HG03571 (cell line): ENCODE measurements at regions not wholly inside any gene's neighbourhood (a gene's known extent, or its start where the extent isn't known, plus 50 kb on each side); places are given as distances from the start of the nearest gene placed in this dataset.
"Not testable (repeated sequence)": the region's sequence is repeated elsewhere in the genome, so short reads cannot be mapped to it uniquely, and the experiment has no call there.

Experiments used
- ATAC-seq: cut with Tn5 transposase; IDR thresholded peaks from one replicate; pipeline ENCODE4 v1.9.1; 2021; ENCODE audit not compliant: unreplicated experiment

DNA sequence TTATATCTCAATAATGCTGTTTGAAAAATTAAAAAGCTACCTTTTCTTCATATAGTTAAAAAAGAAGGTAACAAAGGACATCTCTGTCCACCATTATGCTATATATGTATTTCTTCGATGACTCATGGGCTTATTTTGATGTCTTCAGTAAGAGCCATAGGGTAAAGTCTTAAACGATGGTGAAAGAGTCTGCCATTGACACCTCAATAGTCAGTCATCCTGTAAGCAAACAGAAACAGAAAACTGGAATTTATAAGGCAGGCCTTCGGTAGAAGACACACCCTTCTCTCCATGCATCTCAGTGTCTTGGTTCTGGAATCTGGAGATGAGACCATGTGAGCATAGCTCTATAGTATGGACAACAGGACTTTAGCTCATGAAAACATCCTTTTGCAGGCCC lies 87.0 kb upstream of the ZNF462 start:
- no peak for ATAC-seq

DNA sequence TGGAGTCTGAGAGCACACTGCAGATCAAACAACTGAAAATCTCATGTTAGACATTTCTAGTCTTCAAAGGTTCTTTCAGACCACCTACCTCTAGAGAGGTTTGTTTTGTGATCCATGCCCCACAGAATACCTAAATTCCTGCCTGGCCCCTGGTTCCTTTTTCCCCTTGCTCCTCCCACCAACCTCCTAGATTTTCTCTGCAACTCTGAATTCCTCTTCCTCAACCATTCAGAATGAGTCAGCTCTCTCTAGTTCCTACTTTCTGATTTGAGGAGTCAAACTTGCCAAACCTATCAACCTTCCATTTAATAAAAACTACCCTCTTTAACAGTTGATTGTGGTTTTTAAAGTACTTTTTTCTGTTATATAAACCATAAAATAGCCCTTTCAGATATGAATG lies 83.2 kb upstream of the ZNF462 start:
- no peak for ATAC-seq

GRCh38 chr9:106783121-106783520 lies 79.8 kb upstream of the ZNF462 start:
- ATAC-seq, result no peak

DNA sequence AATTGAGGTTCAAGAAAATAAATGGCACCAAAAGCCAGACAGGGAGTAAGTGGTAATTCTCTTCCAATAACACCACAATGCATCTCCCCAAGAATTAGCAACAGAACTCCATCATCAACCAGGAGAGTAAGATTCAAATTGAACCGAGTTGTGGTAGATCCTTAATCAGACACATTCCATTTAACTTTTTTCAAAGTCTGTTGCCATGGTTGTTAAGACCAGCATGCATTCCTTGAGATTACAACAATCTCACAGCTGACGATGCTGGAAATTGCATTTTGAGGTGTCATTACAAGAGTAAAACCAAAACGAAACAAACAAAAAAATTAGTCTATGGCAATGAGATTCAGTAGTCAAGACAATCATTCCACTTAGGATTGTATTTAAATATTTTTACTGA lies 78.9 kb upstream of the ZNF462 start:
- ATAC-seq, result no peak

- ATAC-seq, result no peak
These were observed 77.8 kb upstream of the ZNF462 start for GRCh38 chr9:106785200-106785599.

DNA sequence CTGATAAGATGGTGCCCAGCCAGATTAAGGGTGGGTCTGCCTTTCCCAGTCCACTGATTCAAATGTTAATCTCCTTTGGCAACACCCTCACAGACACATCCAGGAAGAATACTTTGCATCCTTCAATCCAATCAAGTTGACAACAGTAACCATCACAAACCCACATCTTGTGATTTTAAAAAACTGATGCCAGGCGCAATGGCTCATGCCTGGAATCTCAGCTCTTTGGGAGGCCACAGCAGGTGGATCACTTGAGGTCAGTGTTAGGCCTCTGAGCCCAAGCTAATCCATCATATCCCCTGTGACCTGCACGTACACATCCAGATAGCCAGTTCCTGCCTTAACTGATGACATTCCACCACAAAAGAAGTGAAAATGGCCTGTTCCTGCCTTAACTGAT lies 74.9 kb upstream of the ZNF462 start:
- ATAC-seq, result not testable (repeated sequence)

DNA sequence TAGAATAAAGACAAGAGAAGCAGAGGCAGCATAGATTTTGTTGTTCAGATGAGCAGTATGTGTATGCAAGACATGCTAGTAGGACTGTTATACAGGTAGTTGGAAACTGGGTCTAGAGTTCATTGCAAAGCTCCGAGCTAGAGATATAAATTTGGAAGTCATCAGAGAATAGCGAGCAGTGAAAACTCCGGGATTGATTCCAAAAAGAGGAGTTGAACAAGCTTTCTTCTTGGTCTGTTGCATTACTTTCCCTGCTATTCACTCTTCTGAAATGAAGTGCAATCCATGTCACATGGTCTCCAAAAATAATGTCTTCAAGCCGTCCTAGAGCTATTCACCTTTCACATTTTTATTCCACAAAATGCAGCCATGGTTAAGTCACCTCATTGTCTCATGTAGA lies 67.9 kb upstream of the ZNF462 start:
- no peak for ATAC-seq

DNA sequence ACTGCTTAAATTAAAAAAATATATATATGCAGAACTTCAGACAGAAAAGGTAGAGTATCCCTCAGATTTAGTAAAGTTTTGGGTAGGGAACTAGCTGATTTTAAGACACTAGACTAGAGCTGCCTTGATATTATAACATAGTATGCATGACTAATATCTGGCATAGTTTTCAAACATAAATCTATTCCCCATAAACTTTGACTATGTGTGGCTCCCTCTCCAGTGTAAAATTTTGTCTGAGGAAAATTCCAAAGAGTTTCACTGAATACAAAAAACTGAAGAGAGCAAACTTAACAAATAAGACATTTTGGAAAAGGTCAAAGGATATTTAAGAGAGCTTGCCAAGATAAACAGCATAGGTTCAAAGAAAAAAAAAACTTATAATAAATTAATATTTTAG lies 66.2 kb upstream of the ZNF462 start:
- no peak for ATAC-seq

- ATAC-seq, result no peak
These were observed 65.7 kb upstream of the ZNF462 start for GRCh38 chr9:106797299-106797698.

- no peak for ATAC-seq
These were observed 64.8 kb upstream of the ZNF462 start for GRCh38 chr9:106798016-106798799.

- no peak for ATAC-seq
These were observed 63.8 kb upstream of the ZNF462 start for GRCh38 chr9:106799152-106799551.

- no peak for ATAC-seq
These were observed 62.2 kb upstream of the ZNF462 start for GRCh38 chr9:106800701-106801270.

GRCh38 chr9:106801816-106802215 lies 61.1 kb upstream of the ZNF462 start:
- no peak for ATAC-seq
